Bone marrow (tissue), 2 donors: ENCODE measurements at regions not wholly inside any gene's neighbourhood (a gene's known extent, or its start where the extent isn't known, plus 50 kb on each side); places are given as distances from the start of the nearest gene placed in this dataset.

Experiments
- DNase-seq, 2 donors: peaks; one replicate each; lab custom pipeline; 2025; lab: John Stamatoyannopoulos, UW

DNA sequence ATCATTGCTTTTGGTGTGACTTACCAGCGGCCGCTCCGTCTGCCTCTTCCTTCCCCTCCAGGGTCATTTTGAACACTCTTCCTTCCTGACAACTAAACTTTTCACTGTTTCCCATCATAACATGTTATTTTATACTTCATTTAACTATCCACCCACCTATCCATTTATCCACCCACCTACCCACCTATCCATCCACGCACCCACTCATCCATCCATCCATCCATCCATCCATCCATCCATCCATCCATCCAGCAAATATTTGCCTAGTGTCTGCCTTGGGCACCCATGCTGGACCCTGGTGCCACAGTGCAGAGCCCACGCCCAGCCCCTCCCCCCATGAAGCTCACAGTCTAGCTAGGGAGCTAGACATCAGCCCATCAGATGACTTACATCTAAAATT lies 254.9 kb downstream of the TLE3 start:
- DNase-seq: no peak

GRCh38 chr15:69843276-69843899 lies 254.3 kb downstream of the TLE3 start:
- DNase-seq: no peak

DNA sequence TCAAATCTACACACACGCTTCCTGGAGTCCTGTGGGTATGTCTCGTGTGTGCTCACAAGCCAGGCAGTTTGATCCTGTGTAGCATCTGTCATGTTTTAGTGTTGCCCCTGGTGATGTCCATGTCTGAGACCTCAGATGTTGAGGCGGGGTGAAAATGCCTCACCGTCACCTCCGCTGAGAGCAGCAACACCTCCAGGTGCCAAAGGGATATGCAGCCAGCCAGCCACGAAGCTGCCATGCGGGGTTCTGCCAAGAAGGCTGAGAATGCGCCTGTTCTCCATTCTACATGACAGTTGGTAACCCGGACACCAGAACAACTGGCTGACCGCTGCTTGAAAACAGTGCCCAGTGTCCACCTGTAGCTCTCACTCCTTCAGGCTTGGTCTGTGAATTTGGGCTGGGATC lies 253.8 kb downstream of the TLE3 start:
- no peak for DNase-seq

- no peak for DNase-seq
These were observed 252.6 kb downstream of the TLE3 start for GRCh38 chr15:69845159-69845558.

DNA sequence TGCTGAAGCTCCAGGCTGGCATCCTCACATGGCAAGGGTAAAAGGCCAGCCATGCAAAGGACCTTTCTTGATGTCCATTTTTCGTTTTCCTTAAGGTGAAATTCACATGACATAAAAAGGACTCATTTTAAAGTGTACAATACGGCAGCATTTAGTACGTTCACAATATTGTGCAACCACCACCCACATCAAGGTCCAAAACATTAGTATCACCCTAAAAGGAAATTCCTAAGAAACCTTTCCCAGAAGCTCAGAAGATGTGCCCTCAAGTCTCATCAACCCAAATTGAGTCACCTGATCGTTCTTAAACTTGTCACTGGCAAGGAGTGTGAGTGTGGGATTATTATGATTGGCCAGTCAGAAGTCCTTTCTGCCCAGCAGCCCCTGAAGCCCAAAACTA lies 250.1 kb downstream of the TLE3 start:
- DNase-seq: no peak

DNA sequence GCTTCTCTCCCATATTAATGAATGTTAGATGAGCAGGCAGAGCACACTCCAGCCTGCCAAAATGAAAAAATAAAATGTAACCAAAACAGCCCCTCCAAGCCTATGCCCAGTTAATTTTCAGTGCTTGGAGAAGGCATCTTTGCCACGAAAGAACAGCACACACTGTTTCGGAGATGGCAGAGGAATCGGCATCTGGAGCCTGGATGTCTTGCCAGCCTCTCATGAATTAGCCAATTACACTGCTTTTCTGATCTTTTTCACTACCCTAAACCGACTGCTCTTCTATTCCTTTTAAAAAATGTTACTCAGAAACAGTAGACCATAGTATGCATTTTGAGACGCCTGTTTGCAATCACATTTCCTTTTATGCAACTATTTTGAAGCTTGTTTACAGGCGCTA lies 249.6 kb downstream of the TLE3 start:
- DNase-seq: no peak

DNA sequence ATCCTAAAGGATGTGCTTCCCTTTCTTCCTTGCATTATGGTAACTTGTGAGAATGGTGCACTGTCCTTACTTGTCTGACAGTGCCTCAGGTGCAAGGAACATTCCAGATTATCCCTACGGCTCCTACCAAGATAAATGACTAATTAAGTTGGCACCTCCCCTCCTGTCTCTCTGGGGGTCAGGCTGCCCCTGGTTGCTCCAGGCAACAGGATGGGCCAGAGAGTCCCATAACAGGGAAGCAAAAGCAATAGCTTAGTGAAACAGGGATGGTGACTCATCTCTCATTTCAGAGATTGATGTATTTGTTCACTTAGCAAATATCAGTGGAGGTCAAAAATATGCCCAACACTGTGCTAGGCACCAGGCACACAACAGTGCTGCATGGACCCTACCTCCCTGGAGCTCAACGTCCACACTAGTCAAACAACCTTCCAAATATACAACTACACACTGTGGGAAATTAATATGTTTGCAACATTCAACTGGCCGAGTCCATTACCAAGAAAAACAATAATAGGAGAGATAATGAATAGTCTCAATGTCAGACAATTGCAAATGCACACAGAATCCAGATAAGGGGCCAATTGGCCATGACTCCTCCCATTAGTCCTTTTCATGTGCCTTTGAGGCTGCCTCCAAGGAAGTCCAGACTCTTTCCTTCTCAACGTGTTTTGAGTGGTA lies 249.0 kb downstream of the TLE3 start:
- no peak for DNase-seq

DNA sequence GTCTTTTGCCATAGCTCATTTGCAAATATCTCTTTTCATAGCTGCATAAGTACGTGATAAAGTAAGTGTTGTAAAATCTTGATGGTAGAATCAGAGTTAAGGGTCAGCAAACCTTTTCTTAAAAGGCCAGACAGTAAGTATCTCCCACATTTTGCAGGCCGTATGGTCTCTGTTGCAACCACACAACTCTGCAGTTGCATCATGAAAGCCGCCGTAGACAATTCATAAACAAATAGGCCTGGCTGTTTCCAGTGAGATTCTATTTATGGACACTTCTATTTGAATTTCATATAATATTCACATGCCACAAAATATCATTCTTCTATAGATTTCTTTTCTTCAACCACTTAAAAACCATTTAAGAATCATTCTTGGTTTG lies 248.5 kb downstream of the TLE3 start:
- DNase-seq: no peak

- no peak for DNase-seq
These were observed 245.2 kb downstream of the TLE3 start for GRCh38 chr15:69852482-69852881.

GRCh38 chr15:69852916-69853315 lies 244.8 kb downstream of the TLE3 start:
- no peak for DNase-seq

GRCh38 chr15:69853544-69853951 lies 244.2 kb downstream of the TLE3 start:
- DNase-seq: no peak

DNA sequence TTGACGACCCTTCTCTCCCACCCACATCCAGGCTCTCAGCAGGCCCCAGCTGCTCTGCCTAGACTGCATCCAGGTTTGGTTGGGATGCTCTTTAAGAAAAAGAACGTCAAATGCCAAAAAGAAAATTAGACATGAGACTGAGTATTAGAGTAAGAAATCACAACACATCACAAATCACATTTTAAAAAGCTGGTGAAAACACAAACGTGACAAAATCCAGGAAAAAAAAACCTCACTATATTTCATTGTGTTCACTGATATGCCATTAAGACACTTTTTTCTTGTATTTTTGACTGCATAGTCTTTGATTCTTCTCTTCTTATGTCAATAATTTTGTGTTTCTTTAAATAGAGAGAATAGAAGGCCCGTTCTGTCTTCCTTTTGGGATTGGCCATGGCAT lies 243.7 kb downstream of the TLE3 start:
- DNase-seq: no peak

- DNase-seq: no peak
These were observed 243.1 kb downstream of the TLE3 start for GRCh38 chr15:69854521-69855181.

DNA sequence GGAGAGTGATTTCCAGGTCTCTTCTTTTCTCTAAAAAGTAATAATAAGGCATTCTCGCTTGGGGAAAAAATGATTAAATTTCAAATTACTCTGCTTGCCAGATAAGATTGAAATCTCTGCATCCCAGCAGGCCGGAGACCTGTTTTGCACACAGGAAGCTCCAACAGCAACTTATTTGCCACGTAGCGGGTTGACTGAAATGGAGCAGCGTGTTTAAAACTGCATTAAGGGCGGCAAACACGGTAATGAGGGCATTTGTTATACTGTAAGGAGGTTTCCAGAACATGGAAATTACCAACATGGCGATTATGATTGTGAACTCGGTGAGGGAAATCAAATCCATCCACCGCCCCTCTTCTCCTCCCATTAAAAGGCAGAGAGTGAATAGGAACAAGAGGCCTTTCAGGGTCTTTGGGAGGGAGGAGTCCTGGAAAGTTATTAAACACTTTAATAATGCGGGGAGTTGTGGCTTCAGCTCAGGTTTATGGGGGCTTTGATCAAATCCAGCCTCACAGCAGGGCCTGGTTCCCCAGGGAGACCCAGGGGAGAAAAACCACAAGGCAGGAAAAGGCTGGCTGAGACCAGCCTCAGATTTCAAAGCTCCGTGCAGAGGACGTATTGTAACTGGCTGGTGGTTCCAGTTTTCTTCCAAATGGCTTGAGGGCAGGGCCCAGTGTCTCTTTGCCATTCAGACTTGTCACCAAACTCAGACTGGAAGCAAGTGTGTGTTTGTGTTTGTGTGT lies 242.3 kb downstream of the TLE3 start:
- DNase-seq: no peak

- DNase-seq: no peak
These were observed 240.5 kb downstream of the TLE3 start for GRCh38 chr15:69857250-69857649.

DNA sequence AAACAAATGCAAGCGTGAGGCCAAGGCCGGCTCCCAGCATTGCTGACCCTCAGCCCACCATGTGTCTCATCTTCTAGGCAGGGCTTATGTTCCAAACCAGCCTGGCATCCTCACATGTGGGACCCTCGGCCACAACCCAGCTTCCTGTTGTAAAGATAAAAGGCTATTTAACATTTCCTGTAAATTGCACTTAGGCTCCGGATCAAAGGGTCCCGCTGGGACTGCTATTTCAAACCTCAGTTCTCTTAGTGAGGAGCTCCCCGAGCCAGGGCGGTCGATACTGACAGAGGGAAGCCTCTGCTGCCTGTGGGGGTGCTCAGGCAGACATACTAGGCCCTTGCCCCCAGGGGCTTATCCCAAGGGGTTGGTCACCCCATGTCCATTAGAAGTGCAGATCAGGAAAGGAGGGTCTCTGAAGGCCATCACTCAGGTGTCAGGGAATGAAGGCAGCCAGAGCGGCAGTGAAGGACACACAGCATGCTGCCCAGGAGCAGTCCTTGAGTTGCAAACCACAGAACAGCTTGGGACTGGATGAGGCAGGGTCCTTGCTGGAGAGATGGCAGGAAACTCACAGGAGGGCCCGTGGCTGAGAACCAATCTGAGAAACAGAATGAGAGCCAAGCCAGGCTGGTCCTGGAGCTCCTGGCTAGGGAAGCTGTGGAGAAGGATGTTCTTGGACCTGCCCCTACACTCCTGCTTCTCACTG lies 239.9 kb downstream of the TLE3 start:
- DNase-seq: no peak

DNA sequence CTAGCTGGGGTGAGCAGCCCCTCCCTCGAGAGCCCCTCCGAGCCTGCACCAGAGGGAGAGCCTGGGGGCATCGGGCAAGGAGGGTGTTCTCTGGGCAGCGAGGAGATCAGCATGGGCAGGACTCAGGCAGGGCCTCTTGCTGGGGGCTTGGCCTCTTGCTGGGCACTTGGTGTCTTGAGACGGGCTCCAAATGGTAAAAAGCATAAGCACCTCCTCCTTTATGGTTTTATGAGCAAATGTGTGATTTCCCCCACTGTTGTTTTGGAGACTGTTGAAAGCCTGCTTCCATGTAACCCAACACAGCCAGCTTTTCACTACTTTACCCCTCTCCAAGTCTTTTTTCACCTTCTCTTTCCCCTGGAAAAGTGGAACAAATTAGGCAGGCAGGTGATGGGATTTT lies 239.3 kb downstream of the TLE3 start:
- DNase-seq: no peak

GRCh38 chr15:69859866-69860265 lies 237.9 kb downstream of the TLE3 start:
- no peak for DNase-seq

GRCh38 chr15:69860321-69860720 lies 237.4 kb downstream of the TLE3 start:
- no peak for DNase-seq

DNA sequence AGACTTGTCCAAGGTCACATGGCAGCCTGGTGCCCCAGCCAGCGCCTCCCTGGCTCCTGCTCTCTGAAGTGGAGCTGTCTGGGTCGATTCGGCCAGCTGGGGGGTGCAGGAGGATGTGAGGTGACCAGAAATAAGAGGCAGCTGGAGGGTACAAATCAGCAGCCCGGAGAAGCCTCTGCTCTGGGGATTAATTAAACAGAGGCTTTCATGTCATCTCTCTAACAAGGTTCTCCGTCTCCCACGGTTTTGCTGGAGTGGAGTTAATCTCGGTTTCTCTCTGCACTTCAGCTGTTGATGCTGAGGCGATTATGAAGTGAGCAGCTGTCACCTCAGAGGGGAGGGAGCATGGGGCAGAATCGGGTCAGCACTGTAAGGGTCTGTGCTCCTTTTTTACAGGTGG lies 236.8 kb downstream of the TLE3 start:
- no peak for DNase-seq

- DNase-seq: no peak
These were observed 236.2 kb downstream of the TLE3 start for GRCh38 chr15:69861331-69862171.
